Skeletal muscle tissue (tissue), 3 donors: ENCODE measurements at regions not wholly inside any gene's neighbourhood (a gene's known extent, or its start where the extent isn't known, plus 50 kb on each side); places are given as distances from the start of the nearest gene placed in this dataset.

Source experiments
- H3K27ac ChIP-seq: one replicate; pipeline ENCODE4 v1.7.0; 2013; ENCODE audit warnings: mild to moderate bottlenecking, low read depth, low read length, inconsistent platforms
- H3K27me3 ChIP-seq, 3 donors: one replicate each; pipeline ENCODE4 v1.7.0; 2013; ENCODE audit warnings: low read length in 3 of 3; ENCODE audit not compliant: control insufficient read depth in 3 of 3, insufficient read depth in 3 of 3
- H3K36me3 ChIP-seq, 3 donors: one replicate each; pipeline ENCODE4 v1.7.0; 2013; ENCODE audit warnings: low read length in 3 of 3; ENCODE audit not compliant: control insufficient read depth in 3 of 3, insufficient read depth in 3 of 3
- H3K4me1 ChIP-seq, 3 donors: one replicate each; pipeline ENCODE4 v1.7.0; 2013; ENCODE audit warnings: low read length in 3 of 3, mild to moderate bottlenecking in 3 of 3; ENCODE audit not compliant: control insufficient read depth in 3 of 3, insufficient read depth in 3 of 3
- H3K4me3 ChIP-seq, 3 donors: one replicate each; pipeline ENCODE4 v1.7.0; 2013; ENCODE audit warnings: low read length in 3 of 3
- H3K9ac ChIP-seq, 3 donors: one replicate each; pipeline ENCODE4 v1.7.0; 2013; ENCODE audit warnings: low read length in 3 of 3, mild to moderate bottlenecking in 3 of 3, moderate library complexity in 2 of 3, low read depth in 1 of 3
- H3K9me3 ChIP-seq, 3 donors: one replicate each; pipeline ENCODE4 v1.7.0; 2013; ENCODE audit warnings: low read length in 3 of 3; ENCODE audit not compliant: control insufficient read depth in 3 of 3
- donor health status: Osteomylitis.

- H3K9ac ChIP-seq, result no peak overlapping the region
Observed at GRCh38 chr9:38205279-38205678, 136.3 kb upstream of the SHB start.

GRCh38 chr9:38202336-38202938, 133.4 kb upstream of the SHB start:
- Histone ChIP-seq H3K36me3 (no peaks in the 10 kb centered on the region), H3K4me3 (no peak overlapping the region), H3K9me3 (peaks cover 0 to 7% (median 0%) of the 10 kb centered on the region in 3 donors), H3K4me1 (no peaks in the 10 kb centered on the region), H3K27ac (no peak overlapping the region), H3K27me3 (peaks cover 0 to 5% (median 4%) of the 10 kb centered on the region in 3 donors), H3K9ac (no peak overlapping the region)

More at GRCh38 chr9:38205279-38205678, 136.3 kb upstream of the SHB start:
- Histone ChIP-seq H3K36me3 (no peaks in the 10 kb centered on the region), H3K4me3 (no peak overlapping the region), H3K9me3 (peaks cover 0 to 7% (median 0%) of the 10 kb centered on the region in 3 donors), H3K27ac (no peak overlapping the region), H3K27me3 (no peaks in the 10 kb centered on the region), H3K4me1 (no peaks in the 10 kb centered on the region)

- no peak overlapping the region for H3K27ac ChIP-seq
- no peak overlapping the region for H3K4me3 ChIP-seq
- no peaks in the 10 kb centered on the region for H3K4me1 ChIP-seq
- H3K27me3 ChIP-seq, result peaks cover 0 to 5% (median 4%) of the 10 kb centered on the region in 3 donors
- no peaks in the 10 kb centered on the region for H3K36me3 ChIP-seq
- no peak overlapping the region for H3K9ac ChIP-seq
- H3K9me3 ChIP-seq, result peaks cover 0 to 7% (median 0%) of the 10 kb centered on the region in 3 donors
Observed at GRCh38 chr9:38201844-38202243, 132.8 kb upstream of the SHB start.

GRCh38 chr9:38200431-38200830, 131.4 kb upstream of the SHB start:
- H3K9me3 ChIP-seq, result peaks cover 0 to 7% (median 0%) of the 10 kb centered on the region in 3 donors
- no peak overlapping the region for H3K9ac ChIP-seq
- no peak overlapping the region for H3K4me3 ChIP-seq
- no peaks in the 10 kb centered on the region for H3K4me1 ChIP-seq
- H3K27ac ChIP-seq, result no peak overlapping the region
- peaks cover 0 to 6% (median 5%) of the 10 kb centered on the region in 3 donors for H3K27me3 ChIP-seq
- H3K36me3 ChIP-seq, result no peaks in the 10 kb centered on the region

GRCh38 chr9:38198140-38198539, 129.1 kb upstream of the SHB start:
- peaks cover 0 to 7% (median 0%) of the 10 kb centered on the region in 3 donors for H3K9me3 ChIP-seq
- H3K4me3 ChIP-seq, result no peak overlapping the region
- H3K9ac ChIP-seq, result no peak overlapping the region
- H3K27ac ChIP-seq, result no peak overlapping the region
- H3K27me3 ChIP-seq, result peaks cover 0 to 6% (median 5%) of the 10 kb centered on the region in 3 donors
- H3K36me3 ChIP-seq, result no peaks in the 10 kb centered on the region
- no peaks in the 10 kb centered on the region for H3K4me1 ChIP-seq

- no peak overlapping the region for H3K27ac ChIP-seq
- H3K27me3 ChIP-seq, result peaks cover 0 to 6% (median 5%) of the 10 kb centered on the region in 3 donors
- H3K4me1 ChIP-seq, result no peaks in the 10 kb centered on the region
- no peak overlapping the region for H3K4me3 ChIP-seq
- peaks cover 0 to 5% (median 0%) of the 10 kb centered on the region in 3 donors for H3K9me3 ChIP-seq
- no peaks in the 10 kb centered on the region for H3K36me3 ChIP-seq
- H3K9ac ChIP-seq, result no peak overlapping the region
Observed at GRCh38 chr9:38196714-38197113, 127.7 kb upstream of the SHB start.

GRCh38 chr9:38195737-38196161, 126.7 kb upstream of the SHB start:
- peaks cover 0 to 6% (median 5%) of the 10 kb centered on the region in 3 donors for H3K27me3 ChIP-seq
- H3K9me3 ChIP-seq, result no peaks in the 10 kb centered on the region
- H3K4me1 ChIP-seq, result no peaks in the 10 kb centered on the region
- no peaks in the 10 kb centered on the region for H3K36me3 ChIP-seq
- no peak overlapping the region for H3K9ac ChIP-seq
- no peak overlapping the region for H3K4me3 ChIP-seq
- no peak overlapping the region for H3K27ac ChIP-seq

GRCh38 chr9:38194870-38195269, 125.8 kb upstream of the SHB start:
- H3K9me3 ChIP-seq, result no peaks in the 10 kb centered on the region
- no peak overlapping the region for H3K27ac ChIP-seq
- no peak overlapping the region for H3K9ac ChIP-seq
- H3K36me3 ChIP-seq, result no peaks in the 10 kb centered on the region
- H3K4me3 ChIP-seq, result no peak overlapping the region
- no peaks in the 10 kb centered on the region for H3K4me1 ChIP-seq
- peaks cover 0 to 6% (median 5%) of the 10 kb centered on the region in 3 donors for H3K27me3 ChIP-seq

- Histone ChIP-seq H3K4me3 (no peak overlapping the region), H3K36me3 (no peaks in the 10 kb centered on the region), H3K4me1 (no peaks in the 10 kb centered on the region), H3K9me3 (no peaks in the 10 kb centered on the region), H3K27ac (no peak overlapping the region), H3K9ac (no peak overlapping the region), H3K27me3 (peaks cover 0 to 5% (median 4%) of the 10 kb centered on the region in 3 donors)
Observed at GRCh38 chr9:38192731-38193265, 123.8 kb upstream of the SHB start.

- no peaks in the 10 kb centered on the region for H3K4me1 ChIP-seq
- no peaks in the 10 kb centered on the region for H3K9me3 ChIP-seq
- H3K4me3 ChIP-seq, result no peak overlapping the region
- H3K27ac ChIP-seq, result no peak overlapping the region
- H3K36me3 ChIP-seq, result no peaks in the 10 kb centered on the region
- H3K27me3 ChIP-seq, result no peaks in the 10 kb centered on the region
- no peak overlapping the region for H3K9ac ChIP-seq
Observed at GRCh38 chr9:38186404-38187115, 117.5 kb upstream of the SHB start.
